Stomach (tissue), 8 donors: ENCODE measurements at regions not wholly inside any gene's neighbourhood (a gene's known extent, or its start where the extent isn't known, plus 50 kb on each side); places are given as distances from the start of the nearest gene placed in this dataset.

Experiments
- DNase-seq, 2 donors: peaks; one replicate each; pipeline versions ENCODE4 v3.0.0 to v3.0.0-alpha.2; 2013 to 2019
- H3K27ac ChIP-seq, 5 donors: fragments of 200-600 bp in 4 of 5; sonication (generic) in 4 of 5; one replicate each; pipeline ENCODE4 v1.5.1; 2013 to 2019; ENCODE audit warnings: mild to moderate bottlenecking in 1 of 5, moderate library complexity in 1 of 5
- H3K27me3 ChIP-seq, 3 donors: fragments of 200-600 bp; sonication (generic); one replicate each; pipeline ENCODE4 v1.5.1; 2017 to 2019; ENCODE audit warnings: mixed run types in 1 of 3
- H3K36me3 ChIP-seq, 4 donors: fragments of 200-600 bp; sonication (generic); 1 replicate in 3 of 4; 2 replicates in 1 of 4; pipeline ENCODE4 v1.5.1; 2016 to 2019
- H3K4me1 ChIP-seq, 4 donors: fragments of 200-600 bp; sonication (generic); one replicate each; pipeline ENCODE4 v1.5.1; 2016 to 2019
- H3K4me3 ChIP-seq, 4 donors: fragments of 200-600 bp; sonication (generic) in 3 of 4; one replicate each; pipeline ENCODE4 v1.5.1; 2016 to 2019; ENCODE audit warnings: mild to moderate bottlenecking in 1 of 4
- H3K9me3 ChIP-seq, 4 donors: fragments of 200-600 bp; sonication (generic); one replicate each; pipeline ENCODE4 v1.5.1; 2016 to 2019
- EP300 ChIP-seq: sonication (generic); formaldehyde crosslinking; IDR thresholded peaks from one replicate; pipeline ENCODE4 v1.6.1; 2017; ENCODE audit warnings: antibody characterized with exemption
- POLR2A ChIP-seq, 4 donors: fragments of 450-650 bp; IDR thresholded peaks; one replicate each; pipeline ENCODE4 v1.6.1; 2016; ENCODE audit warnings: antibody characterized with exemption in 4 of 4, control low read depth in 2 of 4, mild to moderate bottlenecking in 1 of 4, moderate library complexity in 1 of 4
- POLR2AphosphoS5 ChIP-seq, 3 donors: sonication (generic); formaldehyde crosslinking; IDR thresholded peaks; one replicate each; pipeline ENCODE4 v1.6.1; 2016; ENCODE audit warnings: antibody characterized with exemption in 3 of 3
- WGBS, 5 donors: extraction: QIAGEN DNeasy Blood & Tissue Kit in 3 of 5; methylation state at CpG; one replicate each; pipeline versions ENCODE4 v1.1.5 to v1.1.7; 2013 to 2018; 5-methylcytosine and 5-hydroxymethylcytosine counted together
- intact Hi-C: fragments of 100-400 bp; cut with DNase I; formaldehyde crosslinking; loops from one replicate; pipeline ENCODE4 v1.15.1; 2023; ENCODE audit warnings: low total_unique reads
- TF ChIP-seq, protein P1 (sequence below), 7 experiments: fragments of 450-650 bp in 4 of 7; fragments of 200-600 bp in 3 of 7; sonication (generic) in 3 of 7; IDR thresholded peaks; one replicate each; pipeline ENCODE4 v1.5.1; 2016 to 2019; ENCODE audit warnings: antibody characterized with exemption in 7 of 7, control low read depth in 2 of 7, mild to moderate bottlenecking in 1 of 7
- donor health status: healthy with polysubstance abuse.
- donor health status: Bipolar disorder and iron deficiency.
- donor health status: healthy.

DNA sequence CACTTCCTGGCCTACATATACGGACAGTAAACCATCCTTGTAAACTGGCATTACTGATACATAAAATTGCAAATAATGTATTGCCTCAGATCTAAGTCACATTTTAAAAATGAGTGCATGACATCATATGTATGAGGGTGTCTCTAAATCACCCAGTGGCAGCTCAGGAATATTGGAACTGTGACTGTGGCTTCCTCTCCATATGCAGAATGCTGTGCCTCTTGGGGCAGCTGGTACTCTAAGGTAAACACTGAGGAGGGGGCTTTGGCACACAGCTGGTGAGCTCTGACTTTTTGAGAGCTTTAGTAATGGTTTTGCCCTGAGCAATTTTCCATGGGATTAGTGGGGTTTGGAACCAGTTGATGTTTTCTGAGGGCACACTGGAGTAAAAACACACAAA is 263.7 kb downstream of the BMP4 start:
- intact Hi-C loops, result no loop called here
- 74 to 91% (median 88%) methylated on average over 1 of the region's 1 CpG for whole genome bisulfite sequencing, 5 donors

DNA sequence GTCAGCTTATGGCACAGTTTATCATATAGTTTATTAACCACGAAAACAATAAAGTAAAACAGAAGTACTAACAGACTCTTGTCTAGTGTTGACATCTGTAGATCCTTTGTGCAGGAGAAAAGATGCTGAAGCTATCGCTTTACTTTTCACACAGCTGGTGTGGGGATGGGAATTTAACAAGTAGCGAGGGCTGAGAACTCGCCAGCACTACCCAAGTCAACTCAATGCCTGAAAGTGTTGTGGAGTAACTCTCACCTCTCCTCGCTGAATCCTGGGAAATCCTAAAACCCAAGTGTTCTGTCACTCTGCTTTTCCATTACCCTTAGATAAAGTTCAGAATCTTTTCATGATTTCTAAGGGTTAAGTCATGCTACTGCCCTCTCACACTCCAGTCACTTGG is 264.2 kb downstream of the BMP4 start:
- WGBS, 5 donors, result 79 to 92% (median 87%) methylated on average over 5 of the region's 5 CpGs
- DNase-seq, result no peak

More for the DNA sequence above, 263.7 kb downstream of the BMP4 start:
- DNase-seq, result no peak
- H3K4me3 ChIP-seq, result no peak overlapping the region
- no peaks in the 10 kb centered on the region for H3K4me1 ChIP-seq
- no peaks in the 10 kb centered on the region for H3K9me3 ChIP-seq
- TF ChIP-seq POLR2AphosphoS5 (IDR thresholded peaks at IDR 0.05), result no peak
- TF ChIP-seq, protein P1, sequence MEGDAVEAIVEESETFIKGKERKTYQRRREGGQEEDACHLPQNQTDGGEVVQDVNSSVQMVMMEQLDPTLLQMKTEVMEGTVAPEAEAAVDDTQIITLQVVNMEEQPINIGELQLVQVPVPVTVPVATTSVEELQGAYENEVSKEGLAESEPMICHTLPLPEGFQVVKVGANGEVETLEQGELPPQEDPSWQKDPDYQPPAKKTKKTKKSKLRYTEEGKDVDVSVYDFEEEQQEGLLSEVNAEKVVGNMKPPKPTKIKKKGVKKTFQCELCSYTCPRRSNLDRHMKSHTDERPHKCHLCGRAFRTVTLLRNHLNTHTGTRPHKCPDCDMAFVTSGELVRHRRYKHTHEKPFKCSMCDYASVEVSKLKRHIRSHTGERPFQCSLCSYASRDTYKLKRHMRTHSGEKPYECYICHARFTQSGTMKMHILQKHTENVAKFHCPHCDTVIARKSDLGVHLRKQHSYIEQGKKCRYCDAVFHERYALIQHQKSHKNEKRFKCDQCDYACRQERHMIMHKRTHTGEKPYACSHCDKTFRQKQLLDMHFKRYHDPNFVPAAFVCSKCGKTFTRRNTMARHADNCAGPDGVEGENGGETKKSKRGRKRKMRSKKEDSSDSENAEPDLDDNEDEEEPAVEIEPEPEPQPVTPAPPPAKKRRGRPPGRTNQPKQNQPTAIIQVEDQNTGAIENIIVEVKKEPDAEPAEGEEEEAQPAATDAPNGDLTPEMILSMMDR (IDR thresholded peaks at IDR 0.05), result no peak
- TF ChIP-seq POLR2A (IDR thresholded peaks at IDR 0.05), result no peak
- no peak for TF ChIP-seq EP300
- no peak overlapping the region for H3K27ac ChIP-seq
- no peaks in the 10 kb centered on the region for H3K27me3 ChIP-seq
- no peaks in the 10 kb centered on the region for H3K36me3 ChIP-seq

DNA sequence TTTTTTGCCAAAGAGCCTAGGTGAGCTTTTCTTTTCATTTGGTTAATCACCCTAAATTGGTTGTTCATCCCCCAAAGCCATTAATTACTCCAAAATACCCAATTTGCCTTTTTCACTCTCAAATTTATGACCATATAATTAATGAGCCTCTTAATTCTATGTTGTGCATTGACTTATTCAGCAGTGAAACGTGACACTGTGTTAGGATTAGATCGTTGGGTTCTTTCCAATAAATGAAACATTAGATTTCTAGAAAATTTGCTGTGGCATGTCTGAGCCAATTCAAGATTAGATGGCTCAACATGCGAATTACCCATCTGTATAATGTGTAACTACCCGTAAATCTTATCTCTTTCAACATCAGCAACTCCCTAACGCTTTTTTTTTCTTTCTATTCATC is 273.4 kb downstream of the BMP4 start:
- Histone ChIP-seq H3K36me3 (no peaks in the 10 kb centered on the region), H3K4me1 (no peaks in the 10 kb centered on the region), H3K27me3 (no peaks in the 10 kb centered on the region), H3K4me3 (no peak overlapping the region), H3K9me3 (no peaks in the 10 kb centered on the region), H3K27ac (no peak overlapping the region)
- WGBS, 5 donors, result 30 to 43% (median 32%) methylated on average over 5 of the region's 5 CpGs
- intact Hi-C loops, result no loop called here
- no peak for DNase-seq
- TF ChIP-seq, protein P1 (IDR thresholded peaks at IDR 0.05), result no peak
- TF ChIP-seq POLR2A (IDR thresholded peaks at IDR 0.05), result no peak
- no peak for TF ChIP-seq POLR2AphosphoS5 (IDR thresholded peaks at IDR 0.05)
- TF ChIP-seq EP300, result no peak

More for the DNA sequence above, 264.2 kb downstream of the BMP4 start:
- Histone ChIP-seq H3K27me3 (no peaks in the 10 kb centered on the region), H3K36me3 (no peaks in the 10 kb centered on the region), H3K4me3 (no peak overlapping the region), H3K4me1 (no peaks in the 10 kb centered on the region), H3K27ac (no peak overlapping the region), H3K9me3 (no peaks in the 10 kb centered on the region)
- intact Hi-C loops, result no loop called here
- TF ChIP-seq POLR2A (IDR thresholded peaks at IDR 0.05) (no peak), EP300 (no peak), POLR2AphosphoS5 (IDR thresholded peaks at IDR 0.05) (no peak)
- TF ChIP-seq, protein P1 (IDR thresholded peaks at IDR 0.05), result no peak

DNA sequence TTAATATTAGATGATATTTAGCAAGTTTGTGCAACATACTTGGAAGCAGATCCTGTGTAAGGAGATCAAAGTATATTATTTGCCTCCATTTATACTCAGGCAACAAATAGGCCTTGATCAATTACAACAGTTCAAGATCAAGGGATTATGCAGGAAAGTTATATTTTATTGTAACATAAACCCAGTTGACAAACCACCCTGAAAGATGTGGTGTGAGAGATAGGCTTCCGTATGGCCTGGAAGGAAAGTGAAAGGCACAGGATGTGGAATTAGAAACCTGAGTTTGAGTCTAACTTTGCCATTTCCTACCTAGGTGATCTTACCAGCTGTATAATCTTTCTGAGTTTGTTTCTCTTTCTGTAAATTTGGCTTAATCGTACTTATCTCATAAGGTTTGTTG is 284.1 kb downstream of the BMP4 start:
- H3K36me3 ChIP-seq, result no peaks in the 10 kb centered on the region
- H3K27me3 ChIP-seq, result no peaks in the 10 kb centered on the region
- H3K9me3 ChIP-seq, result peaks cover 0 to 7% (median 2%) of the 10 kb centered on the region in 4 donors
- TF ChIP-seq, protein P1 (IDR thresholded peaks at IDR 0.05), result no peak
- no peak for TF ChIP-seq POLR2AphosphoS5 (IDR thresholded peaks at IDR 0.05)
- no peak for TF ChIP-seq POLR2A (IDR thresholded peaks at IDR 0.05)
- TF ChIP-seq EP300, result no peak
- DNase-seq, result no peak
- no peaks in the 10 kb centered on the region for H3K4me1 ChIP-seq
- intact Hi-C loops, result no loop called here
- no peak overlapping the region for H3K4me3 ChIP-seq
- 25 to 54% (median 44%) methylated on average over 2 of the region's 2 CpGs for WGBS, 5 donors
- H3K27ac ChIP-seq, result no peak overlapping the region
